ENCODE measurements at regions not wholly inside any gene's neighbourhood (a gene's known extent, or its start where the extent isn't known, plus 50 kb on each side); places are given as distances from the start of the nearest gene placed in this dataset.
A peak's percentile ranks its signal among the peaks of the same experiment; 100 is the strongest.

DNA sequence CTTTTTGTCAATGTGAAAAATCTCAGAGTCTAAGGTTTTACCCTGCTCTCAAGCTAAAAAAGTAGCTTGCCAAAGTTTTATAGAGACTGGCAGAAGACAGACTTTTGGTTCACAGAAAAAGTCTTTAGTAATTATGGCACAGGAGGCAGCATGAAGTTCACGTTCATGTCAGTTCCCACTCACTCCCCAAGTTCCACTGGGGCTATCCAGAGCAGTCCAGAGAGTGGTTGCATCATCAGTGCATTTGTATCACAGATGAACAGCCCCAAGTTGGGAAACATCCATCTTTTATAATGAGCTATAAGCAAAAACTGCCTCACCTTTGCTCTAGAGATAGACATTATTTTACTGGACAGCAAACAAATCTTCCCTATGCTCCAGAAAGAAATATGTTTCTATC is 454.1 kb upstream of the AGTR1 start:
- no peak for DNase-seq (ENCODE audit: low read depth in 4 of 6, low spot score in 6 of 6)
- H3K36me3 ChIP-seq (ENCODE audit: control insufficient read depth, insufficient read depth, low read length), result no peaks in the 10 kb centered on the region
- 60% methylated on average over 1 of the region's 1 CpG for WGBS (ENCODE audit: insufficient coverage)
- H3K27me3 ChIP-seq (ENCODE audit: control insufficient read depth, insufficient read depth, low read length), result no peaks in the 10 kb centered on the region
- no peak overlapping the region for H3K27ac ChIP-seq (ENCODE audit: low read depth, low read length)
- no peaks in the 10 kb centered on the region for H3K9me3 ChIP-seq (ENCODE audit: control insufficient read depth, insufficient read depth, low read length)
- H3K4me3 ChIP-seq (ENCODE audit: low read depth, low read length), result no peak overlapping the region
- H3K4me1 ChIP-seq (ENCODE audit: control insufficient read depth, insufficient read depth, low read length), result no peaks in the 10 kb centered on the region

DNA sequence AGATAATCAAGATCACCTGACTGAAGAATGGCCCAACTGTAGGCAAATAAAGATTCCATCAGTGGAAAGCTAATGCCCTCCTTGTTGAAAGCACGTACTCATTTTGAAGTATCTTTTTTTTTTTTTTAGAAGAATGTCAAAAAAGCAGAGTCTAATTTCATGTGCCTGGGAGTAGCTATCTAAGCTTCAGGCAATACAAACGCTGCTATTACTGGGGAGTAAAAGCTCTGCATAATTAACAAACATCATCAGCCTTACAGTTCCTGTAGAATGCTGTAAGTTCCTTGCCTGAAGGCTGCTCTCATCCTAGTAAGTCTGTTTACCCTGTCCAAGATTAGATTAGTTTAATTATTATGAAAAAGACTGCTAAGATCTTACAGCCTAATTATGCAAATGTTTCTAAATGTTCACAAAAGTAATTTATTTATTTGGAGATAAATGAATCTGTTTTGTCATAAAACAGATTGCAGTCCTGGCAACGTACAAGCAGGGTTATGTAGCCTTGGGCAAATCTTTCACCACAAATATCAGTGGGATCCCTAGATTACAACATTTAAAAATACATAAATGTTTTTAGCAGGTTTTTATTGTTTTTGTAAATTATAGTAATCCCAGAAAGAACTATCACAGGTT is 451.3 kb upstream of the AGTR1 start:
- DNase-seq (ENCODE audit: low read depth in 4 of 6, low spot score in 6 of 6), result peak in 2 of 6 donors; percentile 5 to 89
- WGBS (ENCODE audit: insufficient coverage), result no CpG with 5 or more reads among the region's 3 CpGs
- no peak overlapping the region for H3K4me3 ChIP-seq (ENCODE audit: low read depth, low read length)

DNA sequence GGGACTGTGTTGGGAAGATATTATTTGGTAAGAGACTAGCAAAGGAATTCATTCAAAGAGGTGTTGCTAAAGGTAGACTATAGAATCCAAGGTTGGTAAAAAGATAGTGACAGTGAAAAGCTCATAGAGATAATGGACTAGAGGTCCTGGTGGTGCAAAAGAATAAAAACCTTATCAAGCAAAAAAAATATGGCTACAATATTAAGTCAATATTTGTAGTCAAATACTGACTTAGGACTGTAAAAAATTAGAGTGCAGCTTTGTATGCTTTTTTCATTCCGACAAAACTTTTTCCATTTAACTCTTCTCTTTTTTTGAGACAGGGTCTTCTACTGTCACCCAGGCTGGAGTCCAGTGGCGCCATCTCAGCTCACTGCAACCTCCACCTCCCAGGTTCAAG is 444.0 kb upstream of the AGTR1 start:
- no peaks in the 10 kb centered on the region for H3K9me3 ChIP-seq (ENCODE audit: control insufficient read depth, insufficient read depth, low read length)
- no peaks in the 10 kb centered on the region for H3K27me3 ChIP-seq (ENCODE audit: control insufficient read depth, insufficient read depth, low read length)
- no peaks in the 10 kb centered on the region for H3K36me3 ChIP-seq (ENCODE audit: control insufficient read depth, insufficient read depth, low read length)
- no peaks in the 10 kb centered on the region for H3K4me1 ChIP-seq (ENCODE audit: control insufficient read depth, insufficient read depth, low read length)
- no peak overlapping the region for H3K4me3 ChIP-seq (ENCODE audit: low read depth, low read length)
- DNase-seq (ENCODE audit: low read depth in 4 of 6, low spot score in 6 of 6), result no peak
- 100% methylated on average over 1 of the region's 2 CpGs for WGBS (ENCODE audit: insufficient coverage)
- no peak overlapping the region for H3K27ac ChIP-seq (ENCODE audit: low read depth, low read length)

More for the DNA sequence above, 451.3 kb upstream of the AGTR1 start:
- Histone ChIP-seq H3K9me3 (ENCODE audit: control insufficient read depth, insufficient read depth, low read length) (no peaks in the 10 kb centered on the region), H3K27me3 (ENCODE audit: control insufficient read depth, insufficient read depth, low read length) (no peaks in the 10 kb centered on the region), H3K36me3 (ENCODE audit: control insufficient read depth, insufficient read depth, low read length) (no peaks in the 10 kb centered on the region), H3K27ac (ENCODE audit: low read depth, low read length) (no peak overlapping the region), H3K4me1 (ENCODE audit: control insufficient read depth, insufficient read depth, low read length) (no peaks in the 10 kb centered on the region)

DNA sequence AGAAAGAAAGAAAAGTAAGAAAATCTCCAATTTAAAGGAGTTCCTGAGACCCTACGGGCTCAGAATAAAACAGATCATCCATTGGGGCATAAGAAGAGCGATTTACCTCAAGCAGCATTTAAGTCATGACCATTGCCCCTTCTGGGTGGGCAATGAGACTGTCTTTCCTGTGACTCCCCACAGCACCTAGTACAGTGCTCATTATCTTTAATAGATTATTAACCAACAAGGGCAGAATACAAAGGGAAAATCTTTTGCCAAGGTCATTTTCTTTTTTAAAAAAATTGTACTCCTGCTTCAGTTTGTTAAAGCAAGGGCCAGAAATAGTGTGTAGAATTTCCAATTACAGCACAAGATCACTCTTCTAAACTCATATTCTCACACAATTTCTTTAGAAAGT is 443.3 kb upstream of the AGTR1 start:
- Histone ChIP-seq H3K9me3 (ENCODE audit: control insufficient read depth, insufficient read depth, low read length) (no peaks in the 10 kb centered on the region), H3K36me3 (ENCODE audit: control insufficient read depth, insufficient read depth, low read length) (no peaks in the 10 kb centered on the region), H3K27me3 (ENCODE audit: control insufficient read depth, insufficient read depth, low read length) (no peaks in the 10 kb centered on the region), H3K4me1 (ENCODE audit: control insufficient read depth, insufficient read depth, low read length) (no peaks in the 10 kb centered on the region), H3K27ac (ENCODE audit: low read depth, low read length) (no peak overlapping the region), H3K4me3 (ENCODE audit: low read depth, low read length) (no peak overlapping the region)
- WGBS (ENCODE audit: insufficient coverage), result 100% methylated on average over 2 of the region's 2 CpGs
- DNase-seq (ENCODE audit: low read depth in 4 of 6, low spot score in 6 of 6), result no peak

DNA sequence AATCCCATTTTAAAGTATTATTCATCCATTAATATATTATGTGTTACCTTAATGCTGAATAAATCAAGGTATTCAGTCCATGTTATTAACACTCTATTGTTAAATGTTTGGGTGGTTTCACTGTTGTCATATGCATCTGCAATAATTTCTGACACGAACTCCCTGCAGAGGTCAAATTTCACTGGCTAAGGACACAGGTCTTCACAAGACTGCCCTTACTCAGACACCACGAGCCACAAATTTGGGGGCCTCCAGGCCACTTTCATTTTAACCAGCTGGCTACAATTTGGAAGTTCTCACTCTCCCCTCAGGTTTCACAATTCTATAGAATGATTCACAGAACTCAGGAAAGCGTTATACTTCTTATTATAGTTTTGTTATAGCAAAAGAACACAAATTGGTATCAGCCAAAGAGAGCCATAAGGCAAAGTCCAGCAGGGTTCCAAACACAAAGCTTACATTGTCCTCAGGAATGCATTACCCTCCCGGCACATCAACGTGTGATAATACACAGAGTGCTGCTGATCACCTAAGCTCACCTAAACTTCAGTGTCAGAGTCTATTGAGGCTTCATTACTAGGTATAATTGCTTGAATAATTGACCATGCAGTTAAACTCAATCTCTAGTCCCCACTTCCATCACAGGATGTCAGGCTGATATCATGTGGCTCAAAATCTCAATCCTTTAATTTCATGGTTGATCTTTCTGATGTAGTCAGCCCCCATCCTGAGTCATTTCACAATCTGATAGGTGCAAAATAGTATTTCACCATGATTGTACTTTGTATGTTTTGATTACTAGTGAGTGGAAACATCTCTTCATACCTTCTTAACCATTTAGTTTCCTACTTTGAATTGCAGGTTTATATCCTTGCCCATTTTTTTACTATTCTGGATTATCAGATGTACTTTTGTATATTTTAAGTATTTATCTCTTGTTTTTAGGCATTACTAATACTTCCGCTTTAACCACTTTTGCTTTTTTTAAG is 441.4 kb upstream of the AGTR1 start:
- WGBS (ENCODE audit: insufficient coverage), result 60% methylated on average over 1 of the region's 6 CpGs

DNA sequence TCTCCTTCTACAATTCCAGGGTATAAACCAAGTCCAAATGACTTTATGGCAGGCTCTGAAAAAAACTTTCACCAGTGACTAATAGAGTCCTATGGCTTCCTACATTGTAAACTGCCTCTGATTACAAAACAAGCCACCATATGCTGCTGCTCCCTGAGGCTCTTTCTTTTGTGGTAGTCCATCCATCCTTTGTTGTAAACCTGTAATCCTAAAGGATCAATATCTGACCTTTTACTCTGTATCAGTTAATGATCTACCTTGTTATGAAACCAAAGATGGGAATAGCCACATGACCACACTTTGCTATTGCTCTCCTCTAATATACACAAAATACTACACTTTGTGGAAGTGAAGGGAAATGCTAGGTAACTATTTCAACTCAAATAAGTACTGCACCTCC is 434.7 kb upstream of the AGTR1 start:
- Histone ChIP-seq H3K9me3 (ENCODE audit: control insufficient read depth, insufficient read depth, low read length) (no peaks in the 10 kb centered on the region), H3K36me3 (ENCODE audit: control insufficient read depth, insufficient read depth, low read length) (no peaks in the 10 kb centered on the region), H3K27ac (ENCODE audit: low read depth, low read length) (no peak overlapping the region), H3K4me3 (ENCODE audit: low read depth, low read length) (no peak overlapping the region), H3K27me3 (ENCODE audit: control insufficient read depth, insufficient read depth, low read length) (no peaks in the 10 kb centered on the region), H3K4me1 (ENCODE audit: control insufficient read depth, insufficient read depth, low read length) (no peaks in the 10 kb centered on the region)
- no peak for DNase-seq (ENCODE audit: low read depth in 4 of 6, low spot score in 6 of 6)

More for the DNA sequence above, 441.4 kb upstream of the AGTR1 start:
- no peak for DNase-seq (ENCODE audit: low read depth in 4 of 6, low spot score in 6 of 6)
- H3K27me3 ChIP-seq (ENCODE audit: control insufficient read depth, insufficient read depth, low read length), result no peaks in the 10 kb centered on the region
- no peak overlapping the region for H3K27ac ChIP-seq (ENCODE audit: low read depth, low read length)
- no peaks in the 10 kb centered on the region for H3K36me3 ChIP-seq (ENCODE audit: control insufficient read depth, insufficient read depth, low read length)
- no peaks in the 10 kb centered on the region for H3K4me1 ChIP-seq (ENCODE audit: control insufficient read depth, insufficient read depth, low read length)
- H3K4me3 ChIP-seq (ENCODE audit: low read depth, low read length), result no peak overlapping the region
- H3K9me3 ChIP-seq (ENCODE audit: control insufficient read depth, insufficient read depth, low read length), result no peaks in the 10 kb centered on the region

DNA sequence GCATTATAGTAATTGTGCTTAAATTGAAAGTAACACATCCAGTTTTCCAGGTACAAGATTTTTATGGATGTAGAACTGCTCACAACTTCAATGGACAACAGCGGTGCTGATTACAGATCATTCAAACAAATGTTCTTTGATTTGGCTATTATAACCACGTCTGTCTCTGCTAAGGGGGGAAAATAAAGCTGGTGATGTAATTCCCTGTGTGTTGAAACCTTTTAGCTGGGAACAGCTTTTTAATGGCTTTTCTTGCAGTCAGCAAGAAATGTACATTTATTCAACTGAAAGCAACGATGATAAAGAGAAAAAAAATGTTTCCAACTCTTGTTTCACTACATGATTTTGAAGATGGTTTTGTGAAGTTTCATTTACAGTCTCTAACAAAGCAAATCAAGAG is 431.9 kb upstream of the AGTR1 start:
- Histone ChIP-seq H3K4me1 (ENCODE audit: control insufficient read depth, insufficient read depth, low read length) (no peaks in the 10 kb centered on the region), H3K27ac (ENCODE audit: low read depth, low read length) (no peak overlapping the region), H3K36me3 (ENCODE audit: control insufficient read depth, insufficient read depth, low read length) (no peaks in the 10 kb centered on the region), H3K9me3 (ENCODE audit: control insufficient read depth, insufficient read depth, low read length) (no peaks in the 10 kb centered on the region), H3K27me3 (ENCODE audit: control insufficient read depth, insufficient read depth, low read length) (no peaks in the 10 kb centered on the region), H3K4me3 (ENCODE audit: low read depth, low read length) (no peak overlapping the region)
- peak in 1 of 6 donors; percentile 51 for DNase-seq (ENCODE audit: low read depth in 4 of 6, low spot score in 6 of 6)
- no CpG with 5 or more reads among the region's 3 CpGs for WGBS (ENCODE audit: insufficient coverage)

DNA sequence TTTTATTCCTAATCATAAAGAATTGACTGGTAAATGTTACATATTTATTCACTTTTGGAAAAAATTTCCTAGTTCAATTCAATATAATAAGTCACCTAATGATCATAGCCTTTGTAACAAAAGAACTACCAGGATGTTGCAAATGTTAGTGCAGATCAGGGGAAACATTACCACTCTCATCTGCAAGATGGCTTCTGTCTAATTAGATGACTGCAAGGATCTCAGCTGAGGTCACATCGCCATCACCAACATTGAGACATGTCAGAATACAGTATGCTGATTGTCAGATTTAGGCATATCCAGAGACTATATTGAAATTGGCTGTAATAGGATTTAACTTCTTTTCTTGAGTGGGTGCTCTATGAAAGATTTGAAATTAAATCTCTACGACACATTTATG is 431.4 kb upstream of the AGTR1 start:
- Histone ChIP-seq H3K36me3 (ENCODE audit: control insufficient read depth, insufficient read depth, low read length) (no peaks in the 10 kb centered on the region), H3K4me1 (ENCODE audit: control insufficient read depth, insufficient read depth, low read length) (no peaks in the 10 kb centered on the region), H3K4me3 (ENCODE audit: low read depth, low read length) (no peak overlapping the region), H3K9me3 (ENCODE audit: control insufficient read depth, insufficient read depth, low read length) (no peaks in the 10 kb centered on the region), H3K27ac (ENCODE audit: low read depth, low read length) (no peak overlapping the region), H3K27me3 (ENCODE audit: control insufficient read depth, insufficient read depth, low read length) (no peaks in the 10 kb centered on the region)
- DNase-seq (ENCODE audit: low read depth in 4 of 6, low spot score in 6 of 6), result peak in 1 of 6 donors; percentile 28
- no CpG with 5 or more reads among the region's 2 CpGs for WGBS (ENCODE audit: insufficient coverage)

DNA sequence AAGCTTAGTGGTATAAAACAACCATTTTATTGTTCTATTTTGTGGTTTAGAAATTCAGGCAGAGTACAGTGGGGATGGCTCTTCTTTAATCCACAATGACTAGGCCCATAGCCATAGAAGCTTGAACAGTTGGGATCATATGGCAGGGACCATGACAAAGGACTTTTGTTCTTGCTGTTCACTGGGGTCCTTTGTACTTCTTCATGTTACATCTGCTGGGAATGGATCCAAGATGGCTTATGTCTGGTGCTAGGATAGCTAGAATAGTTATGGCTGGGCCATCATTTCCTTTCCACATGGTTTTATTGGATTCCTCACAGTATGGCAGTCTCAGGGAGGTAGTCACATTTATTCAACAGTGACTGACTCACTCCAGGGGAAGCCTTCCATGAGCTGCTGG is 427.9 kb upstream of the AGTR1 start:
- no peak overlapping the region for H3K4me3 ChIP-seq (ENCODE audit: low read depth, low read length)
- H3K36me3 ChIP-seq (ENCODE audit: control insufficient read depth, insufficient read depth, low read length), result no peaks in the 10 kb centered on the region
- no peaks in the 10 kb centered on the region for H3K27me3 ChIP-seq (ENCODE audit: control insufficient read depth, insufficient read depth, low read length)
- no peaks in the 10 kb centered on the region for H3K9me3 ChIP-seq (ENCODE audit: control insufficient read depth, insufficient read depth, low read length)
- H3K27ac ChIP-seq (ENCODE audit: low read depth, low read length), result no peak overlapping the region
- no peaks in the 10 kb centered on the region for H3K4me1 ChIP-seq (ENCODE audit: control insufficient read depth, insufficient read depth, low read length)
- peak in 1 of 6 donors; percentile 20 for DNase-seq (ENCODE audit: low read depth in 4 of 6, low spot score in 6 of 6)

Data from spinal cord (tissue), 9 donors.